ENCODE measurements at regions not wholly inside any gene's neighbourhood (a gene's known extent, or its start where the extent isn't known, plus 50 kb on each side); places are given as distances from the start of the nearest gene placed in this dataset.

- TF ChIP-seq, protein P1, sequence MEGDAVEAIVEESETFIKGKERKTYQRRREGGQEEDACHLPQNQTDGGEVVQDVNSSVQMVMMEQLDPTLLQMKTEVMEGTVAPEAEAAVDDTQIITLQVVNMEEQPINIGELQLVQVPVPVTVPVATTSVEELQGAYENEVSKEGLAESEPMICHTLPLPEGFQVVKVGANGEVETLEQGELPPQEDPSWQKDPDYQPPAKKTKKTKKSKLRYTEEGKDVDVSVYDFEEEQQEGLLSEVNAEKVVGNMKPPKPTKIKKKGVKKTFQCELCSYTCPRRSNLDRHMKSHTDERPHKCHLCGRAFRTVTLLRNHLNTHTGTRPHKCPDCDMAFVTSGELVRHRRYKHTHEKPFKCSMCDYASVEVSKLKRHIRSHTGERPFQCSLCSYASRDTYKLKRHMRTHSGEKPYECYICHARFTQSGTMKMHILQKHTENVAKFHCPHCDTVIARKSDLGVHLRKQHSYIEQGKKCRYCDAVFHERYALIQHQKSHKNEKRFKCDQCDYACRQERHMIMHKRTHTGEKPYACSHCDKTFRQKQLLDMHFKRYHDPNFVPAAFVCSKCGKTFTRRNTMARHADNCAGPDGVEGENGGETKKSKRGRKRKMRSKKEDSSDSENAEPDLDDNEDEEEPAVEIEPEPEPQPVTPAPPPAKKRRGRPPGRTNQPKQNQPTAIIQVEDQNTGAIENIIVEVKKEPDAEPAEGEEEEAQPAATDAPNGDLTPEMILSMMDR (IDR thresholded peaks at IDR 0.05), result no peak
- TF ChIP-seq EZH2 (IDR thresholded peaks at IDR 0.05; ENCODE audit: borderline replicate concordance, insufficient read depth, low read depth, low read length, poor library complexity, severe bottlenecking), result no peak
- no peak overlapping the region for H2AFZ ChIP-seq (ENCODE audit: insufficient read depth, low read depth, low read length, poor library complexity, severe bottlenecking)
- no peaks in the 10 kb centered on the region for H3K9me3 Mint-ChIP-seq (ENCODE audit: insufficient read depth)
- intact Hi-C loops (cut with micrococcal nuclease), result no loop called here
- no peaks in the 10 kb centered on the region for H4K20me1 ChIP-seq (ENCODE audit: control insufficient read depth, insufficient read depth, low read length, poor library complexity, severe bottlenecking)
- WGBS (ENCODE audit: insufficient coverage), result no CpG with 5 or more reads among the region's 1 CpG
- ChIA-PET CTCF (interaction anchor here (0.6 kb wide), 1 partner anchor 772 kb away, joined by 3 read pairs; no protein-coding TSS in a partner anchor), POLR2A (no interaction called here)
- no peaks in the 10 kb centered on the region for H3K4me1 ChIP-seq (ENCODE audit: control insufficient read depth in 2 of 2, insufficient read depth in 2 of 2, low read length in 2 of 2)
- no peak overlapping the region for H3K4me2 ChIP-seq (replicated peaks; ENCODE audit: low read depth, low read length, poor library complexity, severe bottlenecking)
- H3K4me3 Mint-ChIP-seq, result no peak overlapping the region
- H3K27ac ChIP-seq (ENCODE audit: low read length in 2 of 2), result no peak overlapping the region
- H3K4me3 ChIP-seq (ENCODE audit: control extremely low read depth in 1 of 5, extremely low read depth in 1 of 5, insufficient read depth in 1 of 5, low read depth in 2 of 5, low read length in 4 of 5), result no peak overlapping the region
- H3K9me3 ChIP-seq (ENCODE audit: control extremely low read depth in 1 of 3, control insufficient read depth in 2 of 3, insufficient read depth in 1 of 3, low read length in 2 of 3), result no peaks in the 10 kb centered on the region
- H3K27me3 Mint-ChIP-seq, result peaks cover 12% of the 10 kb centered on the region
- no peaks in the 10 kb centered on the region for H3K79me2 ChIP-seq (ENCODE audit: control insufficient read depth, insufficient read depth, low read length)
- ATAC-seq (ENCODE audit: low read depth) (no peak), DNase-seq (no peak)
- H3K27me3 ChIP-seq (replicated peaks in 1 of 4; ENCODE audit: control extremely low read depth in 1 of 4, control insufficient read depth in 3 of 4, insufficient read depth in 4 of 4, low read length in 3 of 4), result no peaks in the 10 kb centered on the region
- no peaks in the 10 kb centered on the region for H3K36me3 ChIP-seq (replicated peaks in 1 of 2; ENCODE audit: control extremely low read depth in 1 of 2, control insufficient read depth in 1 of 2, extremely low read depth in 1 of 2, insufficient read depth in 2 of 2, low read length in 1 of 2)
- no peaks in the 10 kb centered on the region for H3K4me1 Mint-ChIP-seq
- H3K9ac ChIP-seq (ENCODE audit: low read length), result no peak overlapping the region
- no peak overlapping the region for H3K27ac Mint-ChIP-seq
Observed at GRCh38 chr17:74027444-74027843, 176.0 kb upstream of the RPL38 start.

- ChIA-PET CTCF (no interaction called here), POLR2A (no interaction called here)
- H3K4me2 ChIP-seq (replicated peaks; ENCODE audit: low read depth, low read length, poor library complexity, severe bottlenecking), result no peak overlapping the region
- peaks cover 12% of the 10 kb centered on the region for H3K27me3 Mint-ChIP-seq
- H3K4me1 ChIP-seq (ENCODE audit: control insufficient read depth in 2 of 2, insufficient read depth in 2 of 2, low read length in 2 of 2), result no peaks in the 10 kb centered on the region
- no peaks in the 10 kb centered on the region for H3K36me3 ChIP-seq (replicated peaks in 1 of 2; ENCODE audit: control extremely low read depth in 1 of 2, control insufficient read depth in 1 of 2, extremely low read depth in 1 of 2, insufficient read depth in 2 of 2, low read length in 1 of 2)
- H2AFZ ChIP-seq (ENCODE audit: insufficient read depth, low read depth, low read length, poor library complexity, severe bottlenecking), result no peak overlapping the region
- no peaks in the 10 kb centered on the region for H3K27me3 ChIP-seq (replicated peaks in 1 of 4; ENCODE audit: control extremely low read depth in 1 of 4, control insufficient read depth in 3 of 4, insufficient read depth in 4 of 4, low read length in 3 of 4)
- no peaks in the 10 kb centered on the region for H4K20me1 ChIP-seq (ENCODE audit: control insufficient read depth, insufficient read depth, low read length, poor library complexity, severe bottlenecking)
- WGBS (ENCODE audit: insufficient coverage), result 81% methylated on average over 16 of the region's 18 CpGs
- H3K9ac ChIP-seq (ENCODE audit: low read length), result no peak overlapping the region
- H3K27ac Mint-ChIP-seq, result no peak overlapping the region
- TF ChIP-seq, protein P1 (IDR thresholded peaks at IDR 0.05), result no peak
- no peak for TF ChIP-seq EZH2 (IDR thresholded peaks at IDR 0.05; ENCODE audit: borderline replicate concordance, insufficient read depth, low read depth, low read length, poor library complexity, severe bottlenecking)
- H3K79me2 ChIP-seq (ENCODE audit: control insufficient read depth, insufficient read depth, low read length), result no peaks in the 10 kb centered on the region
- intact Hi-C loops (cut with micrococcal nuclease), result no loop called here
- no peak overlapping the region for H3K4me3 Mint-ChIP-seq
- H3K27ac ChIP-seq (ENCODE audit: low read length in 2 of 2), result no peak overlapping the region
- no peaks in the 10 kb centered on the region for H3K4me1 Mint-ChIP-seq
- H3K4me3 ChIP-seq (ENCODE audit: control extremely low read depth in 1 of 5, extremely low read depth in 1 of 5, insufficient read depth in 1 of 5, low read depth in 2 of 5, low read length in 4 of 5), result no peak overlapping the region
- H3K9me3 Mint-ChIP-seq (ENCODE audit: insufficient read depth), result no peaks in the 10 kb centered on the region
- DNase-seq (no peak), ATAC-seq (ENCODE audit: low read depth) (no peak)
- no peaks in the 10 kb centered on the region for H3K9me3 ChIP-seq (ENCODE audit: control extremely low read depth in 1 of 3, control insufficient read depth in 2 of 3, insufficient read depth in 1 of 3, low read length in 2 of 3)
Observed at GRCh38 chr17:74028354-74029116, 174.9 kb upstream of the RPL38 start.

Measured in B cell (primary cell).